Left renal pelvis (tissue), 4 donors: ENCODE measurements at regions not wholly inside any gene's neighbourhood (a gene's known extent, or its start where the extent isn't known, plus 50 kb on each side); places are given as distances from the start of the nearest gene placed in this dataset.

Experiments
- DNase-seq, 4 donors: peaks; one replicate each; pipeline ENCODE4 v3.0.0-alpha.2; 2013; ENCODE audit warnings: low read depth in 4 of 4, low spot score in 3 of 4

DNA sequence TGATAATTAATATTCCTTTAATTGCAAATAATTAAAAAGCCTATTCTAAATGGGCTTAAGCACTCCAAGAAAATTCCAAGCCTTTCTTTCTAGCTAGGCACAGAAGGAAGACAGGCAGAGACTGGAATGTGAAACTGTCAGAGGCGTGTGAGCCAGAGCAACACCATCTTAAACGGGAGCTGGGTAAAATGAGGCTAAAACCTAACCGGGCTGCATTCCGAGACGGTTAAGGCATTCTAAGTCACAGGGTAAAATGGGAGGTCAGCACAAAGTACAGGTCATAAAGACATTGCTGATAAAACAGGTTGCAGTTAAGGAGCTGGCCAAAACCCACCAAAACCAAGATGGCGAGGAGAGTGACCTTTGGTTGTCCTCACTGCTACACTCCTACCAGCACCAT, 300.4 kb downstream of the SLITRK6 start:
- DNase-seq, result no peak

DNA sequence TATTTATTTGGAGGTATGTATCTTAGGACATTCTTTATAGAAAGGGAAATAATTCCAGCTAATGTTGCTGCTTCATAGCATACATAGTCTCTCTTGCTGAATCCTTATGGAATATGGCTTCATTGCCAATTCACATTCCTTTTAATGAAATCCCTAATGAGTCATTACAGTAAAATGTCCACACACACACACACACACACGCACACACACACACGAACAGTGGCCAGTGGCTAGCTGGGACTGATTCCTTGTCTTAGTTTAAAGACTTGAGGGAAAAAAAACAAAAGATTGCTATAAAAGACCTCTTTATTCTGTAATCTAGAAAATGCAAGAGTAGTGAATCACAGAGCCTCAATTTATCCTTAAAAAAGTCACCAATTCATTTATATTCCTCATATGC, 301.6 kb downstream of the SLITRK6 start:
- DNase-seq, result no peak

DNA sequence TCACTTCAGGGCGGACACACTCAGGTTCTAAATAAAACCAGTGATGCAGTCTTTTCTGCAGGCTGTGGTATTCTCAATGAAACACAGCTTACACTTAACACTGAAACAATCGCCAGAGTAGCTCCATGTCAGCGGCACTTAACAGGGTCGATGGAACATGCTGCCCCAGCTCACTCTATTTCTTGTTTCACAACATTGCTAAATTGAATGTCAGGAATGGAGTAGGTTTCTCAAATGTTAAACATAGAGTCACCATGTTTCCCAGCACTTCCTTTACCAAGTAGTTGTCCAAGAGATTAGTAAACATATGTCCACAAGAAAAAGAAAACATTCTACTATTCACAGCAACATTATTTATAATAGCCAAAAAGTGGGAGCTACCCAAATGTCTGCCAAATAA, 306.9 kb downstream of the SLITRK6 start:
- DNase-seq, result no peak

DNA sequence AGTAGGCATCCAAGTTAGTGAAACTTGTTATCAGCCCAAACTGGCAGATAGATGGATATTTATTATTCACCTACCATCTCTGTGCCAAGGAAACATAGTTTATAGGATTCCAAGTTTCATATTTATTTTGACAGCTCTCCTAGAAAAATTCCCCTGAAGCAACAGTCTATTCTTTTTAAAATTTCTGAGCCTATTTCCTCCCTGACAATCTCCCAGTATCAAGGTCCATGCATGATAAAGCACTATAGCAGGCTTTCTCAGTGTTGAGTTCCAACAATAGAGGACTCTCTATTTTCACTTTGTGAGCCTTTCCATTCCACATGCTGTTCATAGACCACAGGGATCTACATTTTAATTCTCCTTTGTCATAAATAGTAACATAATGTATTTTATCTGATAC, 312.6 kb downstream of the SLITRK6 start:
- no peak for DNase-seq

DNA sequence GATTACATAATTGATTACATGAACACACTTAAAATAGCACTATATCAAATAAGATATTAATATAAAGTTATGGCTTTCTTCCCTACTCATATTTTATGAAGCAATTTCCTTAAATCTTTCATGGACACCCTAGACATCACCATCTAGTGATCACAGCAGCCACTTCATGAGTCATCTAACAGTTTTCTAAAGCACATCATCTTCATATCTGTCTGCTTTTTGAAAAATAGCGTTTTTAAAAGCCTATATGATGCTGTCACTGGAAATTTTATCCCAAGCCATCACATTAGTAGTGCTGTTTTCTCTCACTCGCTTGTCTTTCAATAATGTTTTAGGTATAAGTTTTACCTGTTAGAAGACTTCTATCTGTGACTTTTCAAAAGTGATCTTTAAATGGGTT, 326.1 kb downstream of the SLITRK6 start:
- no peak for DNase-seq

DNA sequence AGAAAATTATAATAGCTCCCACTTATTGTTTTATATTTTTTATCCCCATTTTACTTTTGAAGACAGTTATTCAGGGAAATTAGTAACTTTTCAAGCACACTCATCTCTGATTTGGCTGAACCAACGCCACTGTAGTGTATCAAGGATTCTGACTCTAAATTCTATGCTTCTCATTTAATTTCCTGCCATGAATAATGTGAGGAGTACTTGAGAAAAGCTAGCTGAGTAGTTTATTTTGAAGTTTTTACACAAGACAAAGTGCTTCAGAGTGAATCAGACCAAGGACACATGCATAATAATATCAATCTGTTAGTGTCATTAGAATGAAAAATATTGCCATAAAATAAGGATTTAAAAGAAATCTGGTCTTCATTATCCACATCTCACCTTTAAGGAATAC, 329.9 kb downstream of the SLITRK6 start:
- DNase-seq, result no peak

DNA sequence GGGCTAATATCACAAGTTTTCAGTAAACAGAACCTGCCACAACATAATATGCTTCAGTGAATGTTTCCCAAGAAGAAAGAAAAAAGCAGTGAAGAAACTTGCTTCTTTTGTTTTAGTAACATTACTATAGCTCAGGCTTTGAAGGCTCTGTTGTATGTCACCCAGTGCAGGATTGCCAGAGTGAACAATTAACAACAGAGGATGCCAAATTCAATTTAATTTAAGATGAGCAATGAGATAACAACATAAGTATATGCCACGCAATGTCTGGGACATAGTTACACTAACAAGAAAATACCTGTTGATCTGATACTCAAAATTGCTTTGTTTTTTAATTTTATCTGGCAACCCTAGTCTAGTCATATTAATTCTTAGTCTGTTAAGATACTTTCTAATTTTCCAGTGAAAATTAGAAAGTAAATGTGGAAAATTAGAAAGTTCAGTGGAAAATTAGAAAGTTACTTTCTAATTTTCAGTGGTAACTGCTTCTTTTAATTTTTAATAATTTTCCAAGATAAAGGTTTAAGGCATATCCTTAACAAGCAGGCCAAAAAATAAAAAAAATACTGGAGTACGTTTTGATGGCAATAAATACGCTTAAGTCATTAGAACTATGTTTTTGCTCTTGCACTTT, 336.3 kb downstream of the SLITRK6 start:
- no peak for DNase-seq

DNA sequence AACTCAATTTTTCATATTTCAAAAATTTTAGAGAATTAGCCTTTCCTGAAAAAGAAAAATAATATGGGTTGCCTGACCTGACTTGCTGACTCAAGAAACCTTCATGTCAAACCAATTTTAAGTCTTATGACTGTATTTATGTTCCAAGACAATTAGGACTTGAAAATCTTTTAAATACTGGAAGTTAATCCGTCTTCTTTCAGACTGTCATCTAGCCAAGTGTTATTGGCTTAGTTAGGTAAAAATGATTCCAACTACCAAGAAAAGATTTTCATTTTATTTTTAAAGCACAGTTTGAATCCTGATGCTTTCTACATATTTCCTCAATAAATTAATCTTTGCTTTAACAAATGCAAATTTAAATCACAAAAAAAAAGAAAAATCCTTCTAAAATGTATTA, 337.6 kb downstream of the SLITRK6 start:
- no peak for DNase-seq

DNA sequence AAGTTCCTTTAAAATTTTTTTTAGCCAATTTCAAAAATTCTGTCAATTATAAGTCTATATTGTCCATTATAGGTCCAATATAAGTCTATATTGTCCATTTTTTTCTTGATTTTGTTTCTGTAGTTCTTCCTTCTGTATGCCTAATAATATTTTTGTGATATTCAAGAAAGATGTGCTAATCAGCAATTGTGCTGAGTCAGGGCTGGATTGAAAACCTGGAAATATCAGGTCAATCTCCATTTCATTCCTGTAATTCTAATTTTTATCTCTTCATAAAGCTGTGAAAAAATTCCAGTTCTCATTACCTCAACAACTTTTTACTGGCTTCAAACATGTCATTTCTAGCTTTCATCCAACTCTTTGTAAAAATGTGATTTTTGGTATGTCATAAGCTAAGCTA, 353.7 kb downstream of the SLITRK6 start:
- no peak for DNase-seq

DNA sequence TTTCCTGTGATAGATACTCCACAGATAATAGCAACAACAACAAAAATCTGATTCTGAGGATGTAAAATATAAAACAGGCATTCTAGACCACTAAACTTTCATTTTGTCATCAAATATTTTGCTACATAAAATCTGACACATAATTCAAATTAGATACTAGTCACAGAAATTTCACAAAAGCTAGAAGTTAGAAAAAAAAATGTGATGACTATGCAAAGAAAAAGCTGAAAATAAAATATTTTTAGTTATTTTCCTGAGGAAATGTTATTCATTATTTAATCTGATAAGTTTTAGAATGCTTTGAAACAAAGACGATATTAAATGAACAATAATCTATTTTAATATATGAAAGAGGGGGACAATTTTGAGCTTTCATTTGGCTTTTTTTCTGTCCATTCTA, 357.2 kb downstream of the SLITRK6 start:
- DNase-seq, result no peak

DNA sequence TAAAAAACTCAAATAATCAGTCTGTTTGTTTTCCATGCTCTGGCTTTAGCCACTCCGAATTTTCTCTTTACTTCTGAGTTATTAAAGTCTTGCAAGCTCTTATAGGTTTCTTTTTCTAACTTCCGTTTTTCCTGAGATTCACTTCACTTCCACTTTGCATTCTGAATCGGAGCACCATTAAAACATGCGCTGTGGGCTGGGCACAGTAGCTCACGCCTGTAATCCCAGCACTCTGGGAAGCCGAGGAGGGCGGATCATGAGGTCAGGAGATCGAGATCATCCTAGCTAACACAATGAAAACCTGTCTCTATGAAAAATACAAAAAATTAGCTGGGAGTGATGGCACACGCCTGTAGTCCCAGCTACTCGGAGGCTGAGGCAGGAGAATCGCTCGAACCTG, 357.9 kb downstream of the SLITRK6 start:
- DNase-seq, result no peak

DNA sequence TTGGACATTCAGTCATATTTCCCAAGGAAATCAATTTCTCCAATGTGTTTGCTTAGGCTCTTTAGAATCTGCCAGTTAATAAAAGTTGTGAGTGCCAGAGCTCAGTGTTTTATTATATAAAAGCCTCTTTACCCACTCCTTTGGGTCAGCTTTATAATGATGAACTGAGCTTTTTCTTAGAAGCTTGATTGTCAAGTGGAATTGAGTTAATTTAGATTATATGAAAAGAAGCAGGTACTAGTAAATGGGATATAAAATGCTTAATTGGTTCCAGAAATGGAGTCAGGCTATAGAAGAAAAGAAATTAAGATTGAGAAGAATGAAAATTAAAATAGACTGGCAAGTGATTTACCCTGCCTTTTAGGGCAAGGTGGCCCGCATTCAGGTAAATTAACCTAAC, 363.2 kb downstream of the SLITRK6 start:
- no peak for DNase-seq

DNA sequence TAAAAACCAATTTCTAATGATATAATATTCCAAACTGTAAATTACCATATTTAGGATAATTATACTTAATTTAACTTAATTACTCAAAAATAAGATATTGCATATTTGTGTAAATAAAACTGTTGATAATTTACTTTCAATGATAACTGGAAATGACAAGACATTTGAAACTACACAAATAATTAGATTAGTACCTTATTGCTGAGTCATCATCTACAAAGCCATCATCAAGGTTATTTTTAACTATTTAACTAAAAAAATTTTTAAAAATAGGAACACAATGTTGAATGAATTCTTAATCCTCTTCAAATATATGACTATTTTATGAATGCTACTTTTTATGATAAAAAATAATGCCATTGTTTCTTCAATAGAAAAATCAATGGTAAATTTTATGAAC, 364.3 kb downstream of the SLITRK6 start:
- DNase-seq, result no peak

DNA sequence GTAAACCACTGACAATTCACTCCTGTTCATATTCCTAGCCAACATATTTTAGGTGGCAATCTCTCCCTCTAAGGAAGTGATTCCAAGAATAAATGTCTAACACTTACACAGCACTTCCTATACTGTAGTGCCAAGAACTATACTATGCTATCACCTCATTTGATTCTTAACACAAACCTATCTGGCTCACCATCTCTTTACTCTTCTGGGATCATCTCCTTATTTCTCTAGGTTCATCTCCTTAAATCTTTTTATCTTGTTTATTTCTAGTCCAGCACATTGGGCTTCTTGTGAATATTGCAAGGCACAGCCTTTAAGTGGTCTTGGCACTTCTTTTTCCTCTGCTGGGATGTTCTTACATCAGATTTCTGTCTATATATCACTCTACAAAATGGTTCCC, 366.3 kb downstream of the SLITRK6 start:
- DNase-seq, result no peak

DNA sequence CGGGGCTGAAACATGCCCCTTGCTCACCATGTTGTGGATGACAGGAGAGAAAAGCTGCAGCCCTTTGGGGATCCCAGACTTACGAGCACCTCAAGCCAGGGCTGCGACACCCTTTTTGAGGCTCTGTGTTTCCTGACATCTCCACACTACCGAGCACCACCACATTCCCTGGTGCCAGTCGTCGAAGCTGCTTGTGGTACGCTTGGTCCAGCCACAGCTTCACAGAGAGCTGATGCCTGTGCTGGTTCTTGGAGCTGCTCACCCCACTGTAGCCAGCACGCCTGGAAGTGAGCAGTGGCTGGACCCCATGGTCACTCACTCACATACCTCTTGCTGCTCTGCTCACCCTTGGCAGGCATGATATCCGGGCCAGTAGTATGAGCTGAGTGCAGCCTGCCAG, 367.5 kb downstream of the SLITRK6 start:
- DNase-seq, result no peak

DNA sequence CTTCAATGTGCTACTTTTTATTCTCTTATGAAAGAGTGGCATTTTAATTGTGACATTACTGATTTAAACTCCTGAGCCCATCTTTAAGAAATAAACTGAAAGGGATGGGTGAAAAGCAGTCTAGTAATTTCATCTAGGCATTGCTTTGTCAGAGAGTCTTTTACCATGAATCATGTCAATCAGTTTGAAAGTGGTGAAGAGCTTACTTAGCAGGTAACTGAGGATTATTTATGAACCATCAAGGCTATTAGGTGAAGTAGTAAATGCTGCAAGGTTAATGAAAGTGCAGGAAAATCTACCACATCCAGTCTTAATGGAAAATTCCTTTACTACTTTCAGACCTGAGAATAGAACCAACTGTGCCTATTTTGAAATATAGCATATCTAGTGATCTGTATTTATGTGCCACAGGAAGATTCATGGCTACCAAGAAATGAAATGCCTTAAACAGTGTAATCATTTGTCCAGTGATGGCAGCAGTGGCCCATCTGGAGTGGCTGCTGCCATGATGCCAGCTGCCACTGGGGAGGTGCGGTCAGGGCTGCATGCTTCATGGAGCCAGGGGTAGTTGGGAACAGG, 368.9 kb downstream of the SLITRK6 start:
- no peak for DNase-seq

DNA sequence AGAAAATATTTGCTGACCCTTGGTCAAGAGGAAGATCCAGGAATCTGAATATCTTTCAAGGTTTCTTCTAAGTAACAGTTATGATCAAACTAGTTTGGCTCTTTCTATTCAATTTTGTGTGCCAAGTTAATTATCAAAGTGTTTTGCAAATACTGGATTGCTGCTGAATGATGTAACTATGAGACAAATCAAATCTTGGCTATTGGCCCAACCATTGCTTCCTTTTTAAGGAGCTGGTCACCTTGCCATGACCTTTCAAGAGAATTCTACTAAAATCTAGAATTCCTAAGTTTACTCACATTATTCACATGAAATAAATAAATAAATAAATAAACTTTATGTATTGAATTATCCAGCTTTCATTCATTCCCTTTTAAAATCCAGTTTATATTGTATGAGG, 371.8 kb downstream of the SLITRK6 start:
- DNase-seq, result no peak

DNA sequence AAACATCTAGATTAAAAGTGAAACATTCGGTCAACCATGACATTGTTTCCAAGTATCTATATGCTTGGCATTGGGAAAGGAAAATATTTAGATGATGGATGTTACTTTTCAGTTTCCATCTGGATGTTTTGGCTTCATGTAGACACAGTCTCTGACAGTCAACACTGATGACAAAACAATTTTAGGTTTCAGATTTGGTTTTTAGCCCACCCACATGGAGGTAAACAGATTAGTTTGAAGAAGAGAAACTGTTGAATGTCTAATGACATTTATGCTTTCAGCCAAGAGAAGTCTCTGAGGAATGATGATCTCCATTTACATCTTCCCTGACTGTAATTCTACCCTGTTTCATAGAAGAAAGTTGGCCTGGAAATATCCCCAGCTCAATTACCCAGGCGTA, 379.1 kb downstream of the SLITRK6 start:
- no peak for DNase-seq

DNA sequence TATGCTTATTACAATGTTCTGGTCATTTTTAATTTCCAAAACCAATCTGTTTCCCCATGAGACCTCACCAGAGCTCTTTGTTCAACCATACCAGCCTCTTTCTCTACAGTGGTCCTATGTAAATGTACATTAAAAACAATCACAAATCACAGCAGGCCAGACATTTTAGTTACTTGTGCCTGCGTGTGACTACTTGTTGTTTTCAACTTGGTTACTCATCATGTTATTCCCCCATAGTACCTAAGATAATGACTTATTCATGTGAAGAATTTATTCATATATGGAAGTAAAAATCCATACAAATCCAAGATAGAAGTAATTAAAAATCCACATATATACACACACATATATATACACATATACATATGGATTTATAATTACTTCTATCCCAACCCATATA, 379.6 kb downstream of the SLITRK6 start:
- DNase-seq, result no peak

DNA sequence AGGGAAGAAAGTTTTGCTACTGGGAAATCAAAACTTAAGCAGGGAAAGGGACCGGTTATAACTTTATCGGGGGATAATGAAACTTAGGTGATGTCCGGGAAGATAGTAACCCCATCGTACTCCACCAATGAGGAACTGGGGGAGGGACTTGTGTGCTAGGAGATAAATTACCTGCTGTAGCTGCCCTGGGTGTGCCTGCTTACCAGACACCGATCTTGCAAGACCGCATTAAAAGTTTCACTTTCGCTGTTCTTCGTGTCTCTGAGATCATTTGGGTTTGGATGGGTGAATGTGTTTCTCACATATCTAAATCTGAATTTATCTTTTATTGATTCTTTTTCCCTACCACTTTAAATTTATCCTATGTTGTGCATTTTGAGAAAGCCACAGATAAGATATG, 381.4 kb downstream of the SLITRK6 start:
- no peak for DNase-seq

DNA sequence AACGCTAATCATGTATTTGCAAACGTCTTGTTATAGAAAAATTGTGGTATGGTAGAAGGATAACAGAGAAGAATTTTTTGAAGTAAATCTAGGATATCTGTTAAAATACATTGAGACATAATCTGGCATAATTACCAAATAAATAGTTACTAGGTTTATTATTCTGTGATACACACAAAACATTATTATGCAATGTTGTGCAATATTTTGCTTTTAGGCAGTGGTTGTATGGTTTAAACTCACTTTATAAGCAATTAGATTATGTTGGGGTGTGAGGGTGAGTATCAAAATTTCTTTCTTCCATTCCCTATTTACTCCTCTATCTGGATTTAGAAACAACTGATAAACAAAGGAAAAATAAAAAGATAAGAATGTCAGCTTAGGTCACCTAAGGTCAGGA, 385.6 kb downstream of the SLITRK6 start:
- DNase-seq, result no peak

DNA sequence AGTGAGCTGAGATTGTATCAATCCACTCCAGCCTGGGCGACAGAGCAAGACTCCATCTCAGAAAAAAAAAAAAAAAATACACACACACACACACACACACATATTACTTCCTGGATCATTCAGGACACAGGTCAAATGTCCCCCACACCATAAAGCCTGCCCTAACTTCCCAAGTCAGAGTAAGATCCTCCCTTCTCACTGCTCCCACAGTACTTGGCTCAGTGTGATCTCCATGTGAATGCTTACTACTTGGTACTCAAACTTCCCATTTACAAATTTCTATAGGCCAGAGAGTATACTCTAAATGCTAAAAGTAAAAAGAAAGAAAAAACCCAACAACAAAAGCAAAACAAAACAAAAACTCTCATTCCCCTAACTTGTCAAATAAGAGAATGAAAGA, 386.8 kb downstream of the SLITRK6 start:
- DNase-seq, result no peak

DNA sequence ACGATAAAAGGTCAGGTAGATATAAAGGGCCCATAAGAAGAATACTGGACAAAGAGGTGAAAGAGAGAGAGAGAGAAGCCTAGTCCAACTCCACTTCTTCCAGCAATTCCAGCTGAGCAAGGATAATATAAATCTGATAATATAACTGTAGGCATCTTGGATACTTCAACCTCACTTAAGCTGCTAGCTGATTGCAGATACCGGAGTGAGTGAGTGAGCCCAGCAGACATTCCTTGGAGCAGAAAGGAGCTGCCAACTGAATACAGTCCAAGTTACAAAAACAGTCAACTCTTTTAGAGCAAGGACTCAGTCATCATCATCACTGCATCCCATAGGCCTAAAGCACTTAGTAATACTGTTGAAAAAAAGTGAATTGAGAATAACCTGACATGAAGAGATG, 387.6 kb downstream of the SLITRK6 start:
- no peak for DNase-seq
